ENCODE measurements at regions not wholly inside any gene's neighbourhood (a gene's known extent, or its start where the extent isn't known, plus 50 kb on each side); places are given as distances from the start of the nearest gene placed in this dataset.

DNA sequence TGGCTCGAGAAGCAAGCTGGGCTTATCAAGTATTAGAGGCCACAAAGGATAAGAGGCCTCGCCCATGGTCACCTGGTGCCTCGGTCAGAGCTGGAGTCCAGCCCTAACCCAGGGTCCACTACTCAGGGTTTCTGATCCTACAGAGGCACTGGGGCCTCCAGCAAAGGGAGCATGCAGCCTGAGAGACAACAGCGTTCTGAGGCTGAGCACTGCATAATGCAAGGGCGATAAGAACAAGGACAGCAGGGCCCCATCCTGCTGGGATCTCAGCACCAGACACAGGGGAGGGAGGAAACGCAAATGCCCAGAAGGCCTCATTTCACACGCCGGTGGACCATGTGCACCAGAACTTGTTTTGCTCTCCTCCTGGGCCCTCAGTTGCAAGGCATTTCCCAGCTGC lies 63.0 kb downstream of the C5orf15 start:
- no peak overlapping the region for H3K27ac ChIP-seq
- no peaks in the 10 kb centered on the region for H3K4me1 ChIP-seq
- no peak for ATAC-seq
- no peak for DNase-seq
- no peaks in the 10 kb centered on the region for H3K9me3 ChIP-seq
- H3K27me3 ChIP-seq: no peaks in the 10 kb centered on the region
- H3K36me3 ChIP-seq: no peaks in the 10 kb centered on the region
- no peak overlapping the region for H3K4me3 ChIP-seq
- intact Hi-C loops (cut with DNase I): no loop called here
- TF ChIP-seq, protein P1, sequence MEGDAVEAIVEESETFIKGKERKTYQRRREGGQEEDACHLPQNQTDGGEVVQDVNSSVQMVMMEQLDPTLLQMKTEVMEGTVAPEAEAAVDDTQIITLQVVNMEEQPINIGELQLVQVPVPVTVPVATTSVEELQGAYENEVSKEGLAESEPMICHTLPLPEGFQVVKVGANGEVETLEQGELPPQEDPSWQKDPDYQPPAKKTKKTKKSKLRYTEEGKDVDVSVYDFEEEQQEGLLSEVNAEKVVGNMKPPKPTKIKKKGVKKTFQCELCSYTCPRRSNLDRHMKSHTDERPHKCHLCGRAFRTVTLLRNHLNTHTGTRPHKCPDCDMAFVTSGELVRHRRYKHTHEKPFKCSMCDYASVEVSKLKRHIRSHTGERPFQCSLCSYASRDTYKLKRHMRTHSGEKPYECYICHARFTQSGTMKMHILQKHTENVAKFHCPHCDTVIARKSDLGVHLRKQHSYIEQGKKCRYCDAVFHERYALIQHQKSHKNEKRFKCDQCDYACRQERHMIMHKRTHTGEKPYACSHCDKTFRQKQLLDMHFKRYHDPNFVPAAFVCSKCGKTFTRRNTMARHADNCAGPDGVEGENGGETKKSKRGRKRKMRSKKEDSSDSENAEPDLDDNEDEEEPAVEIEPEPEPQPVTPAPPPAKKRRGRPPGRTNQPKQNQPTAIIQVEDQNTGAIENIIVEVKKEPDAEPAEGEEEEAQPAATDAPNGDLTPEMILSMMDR (IDR thresholded peaks at IDR 0.05): no peak

DNA sequence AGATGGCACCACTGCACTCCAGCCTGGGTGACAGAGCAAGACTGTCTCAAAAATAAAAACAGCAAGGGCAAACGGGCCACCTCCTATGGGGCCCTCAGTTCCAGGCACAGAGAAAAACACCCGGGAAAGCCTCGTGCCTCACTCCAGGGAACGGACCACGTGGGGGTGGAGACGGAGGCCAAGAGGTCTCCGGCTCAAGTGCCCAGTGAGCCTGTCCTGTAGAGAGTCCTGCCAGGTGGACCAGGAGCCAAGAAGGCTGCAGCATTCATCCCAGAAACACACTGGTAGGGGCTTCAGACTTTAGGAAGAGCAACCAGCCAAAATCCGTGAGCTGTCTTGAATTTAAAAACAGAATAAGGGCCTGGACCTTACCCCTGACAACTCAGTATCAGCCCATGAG lies 63.8 kb downstream of the C5orf15 start:
- Histone ChIP-seq H3K36me3 (no peaks in the 10 kb centered on the region), H3K27ac (no peak overlapping the region), H3K4me1 (no peaks in the 10 kb centered on the region), H3K4me3 (no peak overlapping the region), H3K27me3 (no peaks in the 10 kb centered on the region), H3K9me3 (no peaks in the 10 kb centered on the region)
- intact Hi-C loops (cut with DNase I): no loop called here
- DNase-seq (no peak), ATAC-seq (no peak)
- TF ChIP-seq, protein P1 (IDR thresholded peaks at IDR 0.05): no peak

DNA sequence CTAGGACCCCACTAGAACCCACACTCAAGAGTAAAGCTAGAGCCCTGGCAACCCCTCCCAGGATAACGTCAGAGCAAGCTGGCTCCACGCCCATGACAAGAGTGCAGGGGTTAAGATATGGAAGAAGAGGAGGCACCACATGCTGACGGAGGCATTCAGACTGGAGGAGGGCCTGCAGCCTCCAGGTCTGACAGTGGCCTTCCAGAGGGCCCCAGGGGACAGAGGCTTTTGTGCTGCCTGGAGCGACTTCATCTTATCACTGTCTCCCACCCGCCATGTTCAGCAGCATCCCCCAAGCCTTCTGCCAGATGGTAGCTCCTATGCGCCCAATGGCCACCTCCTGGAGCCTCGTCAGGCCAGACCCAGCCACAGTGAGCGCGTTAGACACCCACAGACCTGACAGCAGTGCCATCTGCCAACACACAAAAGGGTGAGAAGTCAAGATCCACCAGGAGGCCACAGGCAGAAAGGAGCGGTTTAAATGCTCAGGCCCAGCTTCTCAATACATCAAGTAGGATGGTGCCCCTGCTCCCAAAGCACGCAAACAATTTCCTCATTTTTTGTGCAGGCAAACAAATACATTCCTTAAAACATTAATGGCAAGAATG lies 65.8 kb downstream of the C5orf15 start:
- DNase-seq (no peak), ATAC-seq (no peak)
- Histone ChIP-seq H3K9me3 (no peaks in the 10 kb centered on the region), H3K4me3 (no peak overlapping the region), H3K27me3 (no peaks in the 10 kb centered on the region), H3K27ac (no peak overlapping the region), H3K36me3 (no peaks in the 10 kb centered on the region), H3K4me1 (no peaks in the 10 kb centered on the region)
- TF ChIP-seq, protein P1 (IDR thresholded peaks at IDR 0.05): no peak
- intact Hi-C loops (cut with DNase I): no loop called here

DNA sequence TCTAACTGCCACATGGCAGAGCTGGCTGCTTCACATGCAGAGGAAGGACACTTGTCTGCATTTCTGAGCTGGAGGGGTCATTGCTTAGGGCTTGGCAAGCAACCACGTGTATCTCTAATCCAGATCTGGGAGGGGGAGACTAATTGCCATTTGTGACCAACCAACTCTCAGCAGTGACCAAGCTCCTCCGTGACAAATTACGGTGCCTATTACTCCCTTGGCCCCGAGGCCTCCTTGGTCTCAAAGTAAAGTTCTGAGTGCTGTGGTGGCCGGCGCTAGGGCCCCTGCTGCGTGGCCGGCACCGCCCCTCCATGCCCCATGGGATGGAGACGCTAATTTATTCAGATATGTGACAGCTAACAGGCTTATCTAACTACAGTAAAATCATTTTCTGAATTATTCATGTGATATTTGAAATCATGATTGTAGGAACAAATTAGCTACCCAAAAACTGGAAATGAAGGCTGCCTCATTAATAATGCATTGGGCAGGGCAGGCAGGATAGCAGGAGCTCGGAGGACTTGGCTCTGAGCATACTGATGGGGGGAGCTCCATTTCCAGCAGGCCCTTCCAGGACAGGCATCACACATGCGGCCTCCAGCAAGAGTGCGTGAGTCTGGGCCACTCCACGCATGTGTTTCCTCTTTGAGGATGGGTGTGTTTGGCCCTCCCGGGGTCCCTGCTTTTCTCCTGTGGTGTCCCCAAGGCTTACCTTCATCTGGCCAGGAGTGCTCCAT lies 67.7 kb downstream of the C5orf15 start:
- TF ChIP-seq, protein P1 (IDR thresholded peaks at IDR 0.05): no peak
- Histone ChIP-seq H3K27me3 (no peaks in the 10 kb centered on the region), H3K27ac (no peak overlapping the region), H3K9me3 (no peaks in the 10 kb centered on the region), H3K36me3 (no peaks in the 10 kb centered on the region), H3K4me1 (no peaks in the 10 kb centered on the region), H3K4me3 (no peak overlapping the region)
- ATAC-seq (no peak), DNase-seq (no peak)
- intact Hi-C loops (cut with DNase I): no loop called here

DNA sequence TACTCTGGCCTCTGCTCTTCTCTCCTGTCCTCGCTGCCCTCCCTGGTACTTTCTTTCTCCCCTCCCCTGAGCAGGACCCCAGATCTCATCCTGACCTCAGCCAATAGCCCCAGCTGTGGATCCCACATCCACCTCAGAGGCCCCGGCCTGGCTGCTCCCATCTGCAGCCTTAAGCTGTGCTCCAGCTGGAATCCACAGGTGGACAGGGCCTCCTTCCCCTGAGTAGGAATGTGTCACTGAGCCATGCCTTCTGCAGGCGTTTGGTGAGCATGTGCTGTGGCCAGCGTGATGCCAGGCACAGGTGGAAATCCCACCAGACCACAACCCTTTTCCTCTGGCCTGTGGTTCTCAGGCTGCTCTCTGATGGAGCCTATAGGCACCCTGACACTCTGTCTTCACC lies 68.9 kb downstream of the C5orf15 start:
- DNase-seq: no peak
- intact Hi-C loops (cut with DNase I): no loop called here
- H3K4me1 ChIP-seq: no peaks in the 10 kb centered on the region
- no peak overlapping the region for H3K4me3 ChIP-seq
- no peaks in the 10 kb centered on the region for H3K27me3 ChIP-seq
- ATAC-seq: no peak
- no peaks in the 10 kb centered on the region for H3K36me3 ChIP-seq
- TF ChIP-seq, protein P1 (IDR thresholded peaks at IDR 0.05): no peak
- no peaks in the 10 kb centered on the region for H3K9me3 ChIP-seq
- no peak overlapping the region for H3K27ac ChIP-seq

Measured in upper lobe of right lung (tissue), 1 donor.